ENCODE measurements at regions not wholly inside any gene's neighbourhood (a gene's known extent, or its start where the extent isn't known, plus 50 kb on each side); places are given as distances from the start of the nearest gene placed in this dataset.

DNA sequence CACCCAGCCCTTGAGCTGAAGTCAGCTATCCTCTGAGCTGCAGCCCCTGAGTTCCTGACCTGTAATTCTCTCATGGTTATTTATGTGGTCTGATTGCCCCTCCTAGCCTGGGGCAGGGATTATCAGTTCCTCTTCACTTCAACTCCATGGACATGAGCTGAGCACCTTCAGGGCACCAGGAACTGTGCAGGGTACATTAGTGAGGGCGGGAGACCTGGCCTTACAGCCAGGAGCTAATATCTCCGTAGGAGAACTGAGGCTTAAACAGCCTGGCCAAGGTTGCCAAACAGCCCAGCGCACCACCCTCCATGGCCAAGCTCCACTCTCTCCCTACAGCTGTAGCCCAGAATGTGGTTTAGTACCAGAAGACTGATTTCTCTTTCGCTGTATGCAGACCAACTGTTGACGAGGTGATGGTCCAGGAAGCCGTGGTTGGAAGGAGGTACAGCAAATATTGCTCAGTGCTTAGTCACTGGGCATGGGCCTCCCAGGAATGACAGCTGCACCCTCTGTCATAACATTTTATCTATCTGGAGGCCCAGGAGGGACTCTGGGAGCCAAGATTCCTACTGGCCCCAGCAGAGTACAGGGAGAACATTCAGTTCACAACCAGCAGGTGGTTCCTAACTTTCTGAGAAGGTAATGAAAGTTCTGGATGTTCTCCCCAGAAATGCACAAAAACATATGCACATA lies 228.7 kb upstream of the SIX2 start:
- no peaks in the 10 kb centered on the region for H3K27me3 ChIP-seq
- peak in 3 of 5 donors; percentile 28 to 66 (median 50) for DNase-seq
- intact Hi-C loops (cut with DNase I) = no loop called here
- TF ChIP-seq POLR2A (IDR thresholded peaks at IDR 0.05) = no peak
- TF ChIP-seq, protein P1, sequence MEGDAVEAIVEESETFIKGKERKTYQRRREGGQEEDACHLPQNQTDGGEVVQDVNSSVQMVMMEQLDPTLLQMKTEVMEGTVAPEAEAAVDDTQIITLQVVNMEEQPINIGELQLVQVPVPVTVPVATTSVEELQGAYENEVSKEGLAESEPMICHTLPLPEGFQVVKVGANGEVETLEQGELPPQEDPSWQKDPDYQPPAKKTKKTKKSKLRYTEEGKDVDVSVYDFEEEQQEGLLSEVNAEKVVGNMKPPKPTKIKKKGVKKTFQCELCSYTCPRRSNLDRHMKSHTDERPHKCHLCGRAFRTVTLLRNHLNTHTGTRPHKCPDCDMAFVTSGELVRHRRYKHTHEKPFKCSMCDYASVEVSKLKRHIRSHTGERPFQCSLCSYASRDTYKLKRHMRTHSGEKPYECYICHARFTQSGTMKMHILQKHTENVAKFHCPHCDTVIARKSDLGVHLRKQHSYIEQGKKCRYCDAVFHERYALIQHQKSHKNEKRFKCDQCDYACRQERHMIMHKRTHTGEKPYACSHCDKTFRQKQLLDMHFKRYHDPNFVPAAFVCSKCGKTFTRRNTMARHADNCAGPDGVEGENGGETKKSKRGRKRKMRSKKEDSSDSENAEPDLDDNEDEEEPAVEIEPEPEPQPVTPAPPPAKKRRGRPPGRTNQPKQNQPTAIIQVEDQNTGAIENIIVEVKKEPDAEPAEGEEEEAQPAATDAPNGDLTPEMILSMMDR (IDR thresholded peaks at IDR 0.05) = peak in 2 of 12 donors; percentile 29 to 36
- H3K9me3 ChIP-seq = no peaks in the 10 kb centered on the region
- H3K36me3 ChIP-seq = no peaks in the 10 kb centered on the region
- H3K27ac ChIP-seq = peak overlapping the region in 4 of 12 donors; percentile 1 to 31 (median 27)
- no peak overlapping the region for H3K4me3 ChIP-seq
- peak; percentile 78 to 92 (median 88) for ATAC-seq
- 60 to 80% (median 74%) methylated on average over 5 to 6 of the region's 6 CpGs for WGBS, 4 donors
- peaks cover 0 to 38% (median 14%) of the 10 kb centered on the region in 12 donors for H3K4me1 ChIP-seq

- TF ChIP-seq, protein P1 (IDR thresholded peaks at IDR 0.05) = no peak
- no peak for TF ChIP-seq POLR2A (IDR thresholded peaks at IDR 0.05)
- Histone ChIP-seq H3K4me1 (peaks cover 0 to 29% (median 9%) of the 10 kb centered on the region in 12 donors), H3K9me3 (no peaks in the 10 kb centered on the region), H3K36me3 (no peaks in the 10 kb centered on the region), H3K4me3 (no peak overlapping the region), H3K27me3 (no peaks in the 10 kb centered on the region), H3K27ac (peak overlapping the region in 3 of 12 donors; percentile 1 to 35 (median 11))
- intact Hi-C loops (cut with DNase I) = no loop called here
- WGBS, 4 donors = 41 to 61% (median 49%) methylated on average over 9 of the region's 9 CpGs
- no peak for DNase-seq
- peak in 3 of 4 donors; percentile 10 to 44 (median 10) for ATAC-seq
Measured at GRCh38 chr2:45237128-45237527, 227.9 kb upstream of the SIX2 start.

GRCh38 chr2:45236268-45236667 lies 227.0 kb upstream of the SIX2 start:
- DNase-seq (no peak), ATAC-seq (no peak)
- Histone ChIP-seq H3K27me3 (no peaks in the 10 kb centered on the region), H3K9me3 (no peaks in the 10 kb centered on the region), H3K36me3 (no peaks in the 10 kb centered on the region), H3K4me3 (no peak overlapping the region), H3K4me1 (peaks cover 0 to 20% (median 3%) of the 10 kb centered on the region in 12 donors), H3K27ac (no peak overlapping the region)
- TF ChIP-seq, protein P1 (IDR thresholded peaks at IDR 0.05) = no peak
- TF ChIP-seq POLR2A (IDR thresholded peaks at IDR 0.05) = no peak
- intact Hi-C loops (cut with DNase I) = no loop called here
- 77 to 100% (median 84%) methylated on average over 2 of the region's 2 CpGs for WGBS, 4 donors

DNA sequence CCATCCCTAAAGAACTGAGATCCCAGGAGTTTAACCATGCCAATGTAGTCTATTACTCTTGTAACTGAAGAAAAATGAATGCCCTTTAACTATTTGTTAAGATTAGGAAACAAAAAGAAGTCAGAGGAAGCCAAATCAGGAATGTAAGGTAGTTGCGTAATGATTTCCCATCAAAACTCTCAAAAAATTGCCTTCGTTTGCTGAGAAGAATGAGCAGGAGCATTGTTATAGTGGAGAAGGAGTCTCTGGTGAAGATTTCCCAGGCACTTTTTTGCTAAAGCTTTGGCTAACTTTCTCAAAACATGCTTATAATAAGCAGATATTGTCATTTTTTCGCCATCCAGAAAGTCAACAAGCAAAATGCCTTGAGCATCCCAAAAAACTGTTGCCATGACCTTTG lies 224.0 kb upstream of the SIX2 start:
- no peak overlapping the region for H3K4me3 ChIP-seq
- 89 to 97% (median 90%) methylated on average over 3 of the region's 3 CpGs for WGBS, 4 donors
- H3K27ac ChIP-seq = no peak overlapping the region
- no peaks in the 10 kb centered on the region for H3K36me3 ChIP-seq
- no peaks in the 10 kb centered on the region for H3K27me3 ChIP-seq
- no peak for DNase-seq
- no peak for TF ChIP-seq POLR2A (IDR thresholded peaks at IDR 0.05)
- TF ChIP-seq, protein P1 (IDR thresholded peaks at IDR 0.05) = no peak
- no peaks in the 10 kb centered on the region for H3K9me3 ChIP-seq
- H3K4me1 ChIP-seq = peaks cover 0 to 10% (median 0%) of the 10 kb centered on the region in 12 donors
- intact Hi-C loops (cut with DNase I) = no loop called here
- ATAC-seq = no peak

Data from heart left ventricle (tissue), 16 donors.